BE2C (cell line): ENCODE measurements at regions not wholly inside any gene's neighbourhood (a gene's known extent, or its start where the extent isn't known, plus 50 kb on each side); places are given as distances from the start of the nearest gene placed in this dataset.

ENCODE experiments used
- DNase-seq: peaks from one replicate; pipeline ENCODE4 v3.0.0-alpha.2; 2020
- H3K27me3 ChIP-seq: fragments of 250-450 bp; sonication (Bioruptor Pico); 2 replicates; pipeline ENCODE4 v1.5.1; 2020; ENCODE audit warnings: mild to moderate bottlenecking
- H3K36me3 ChIP-seq: fragments of 250-450 bp; sonication (Bioruptor Pico); 2 replicates; pipeline ENCODE4 v1.5.1; 2020; ENCODE audit warnings: mild to moderate bottlenecking
- H3K4me1 ChIP-seq: fragments of 250-450 bp; sonication (Bioruptor Pico); 2 replicates; pipeline ENCODE4 v1.5.1; 2020
- H3K4me3 ChIP-seq: 2 replicates; pipeline ENCODE4 v1.5.1; 2011; ENCODE audit warnings: low read depth, low read length
- H3K9me3 ChIP-seq: fragments of 250-450 bp; sonication (Bioruptor Pico); 2 replicates; pipeline ENCODE4 v1.5.1; 2020
- TF ChIP-seq, protein P1 (sequence below): IDR thresholded peaks from 2 replicates; pipeline ENCODE4 v1.5.1; 2012; ENCODE audit warnings: mild to moderate bottlenecking, low read depth, low read length

DNA sequence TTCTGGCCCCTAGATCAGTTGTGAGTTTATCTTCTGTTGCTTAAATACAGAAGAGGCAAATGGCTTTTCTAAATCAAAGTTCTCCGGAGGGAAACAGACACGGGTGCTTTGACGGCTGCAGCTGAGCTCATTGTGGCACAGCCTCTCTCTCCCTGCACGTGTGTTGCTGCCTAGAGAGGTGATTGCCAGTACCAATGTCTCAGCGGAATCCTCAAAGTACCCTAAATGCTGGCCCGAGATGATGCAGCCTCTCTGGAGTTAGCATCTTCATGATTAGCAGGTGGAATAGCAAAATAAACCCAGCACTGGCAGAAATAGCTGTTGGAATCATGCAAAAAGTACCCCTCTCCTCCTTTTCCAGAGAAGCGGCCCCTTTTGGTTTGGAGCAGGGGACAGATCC, 192.2 kb downstream of the PRDM2 start:
- H3K36me3 ChIP-seq, result no peaks in the 10 kb centered on the region
- no peak overlapping the region for H3K4me3 ChIP-seq
- TF ChIP-seq, protein P1, sequence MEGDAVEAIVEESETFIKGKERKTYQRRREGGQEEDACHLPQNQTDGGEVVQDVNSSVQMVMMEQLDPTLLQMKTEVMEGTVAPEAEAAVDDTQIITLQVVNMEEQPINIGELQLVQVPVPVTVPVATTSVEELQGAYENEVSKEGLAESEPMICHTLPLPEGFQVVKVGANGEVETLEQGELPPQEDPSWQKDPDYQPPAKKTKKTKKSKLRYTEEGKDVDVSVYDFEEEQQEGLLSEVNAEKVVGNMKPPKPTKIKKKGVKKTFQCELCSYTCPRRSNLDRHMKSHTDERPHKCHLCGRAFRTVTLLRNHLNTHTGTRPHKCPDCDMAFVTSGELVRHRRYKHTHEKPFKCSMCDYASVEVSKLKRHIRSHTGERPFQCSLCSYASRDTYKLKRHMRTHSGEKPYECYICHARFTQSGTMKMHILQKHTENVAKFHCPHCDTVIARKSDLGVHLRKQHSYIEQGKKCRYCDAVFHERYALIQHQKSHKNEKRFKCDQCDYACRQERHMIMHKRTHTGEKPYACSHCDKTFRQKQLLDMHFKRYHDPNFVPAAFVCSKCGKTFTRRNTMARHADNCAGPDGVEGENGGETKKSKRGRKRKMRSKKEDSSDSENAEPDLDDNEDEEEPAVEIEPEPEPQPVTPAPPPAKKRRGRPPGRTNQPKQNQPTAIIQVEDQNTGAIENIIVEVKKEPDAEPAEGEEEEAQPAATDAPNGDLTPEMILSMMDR, result no peak
- H3K9me3 ChIP-seq, result no peaks in the 10 kb centered on the region
- H3K27me3 ChIP-seq, result peaks cover 10% of the 10 kb centered on the region
- H3K4me1 ChIP-seq, result no peaks in the 10 kb centered on the region
- DNase-seq, result no peak

DNA sequence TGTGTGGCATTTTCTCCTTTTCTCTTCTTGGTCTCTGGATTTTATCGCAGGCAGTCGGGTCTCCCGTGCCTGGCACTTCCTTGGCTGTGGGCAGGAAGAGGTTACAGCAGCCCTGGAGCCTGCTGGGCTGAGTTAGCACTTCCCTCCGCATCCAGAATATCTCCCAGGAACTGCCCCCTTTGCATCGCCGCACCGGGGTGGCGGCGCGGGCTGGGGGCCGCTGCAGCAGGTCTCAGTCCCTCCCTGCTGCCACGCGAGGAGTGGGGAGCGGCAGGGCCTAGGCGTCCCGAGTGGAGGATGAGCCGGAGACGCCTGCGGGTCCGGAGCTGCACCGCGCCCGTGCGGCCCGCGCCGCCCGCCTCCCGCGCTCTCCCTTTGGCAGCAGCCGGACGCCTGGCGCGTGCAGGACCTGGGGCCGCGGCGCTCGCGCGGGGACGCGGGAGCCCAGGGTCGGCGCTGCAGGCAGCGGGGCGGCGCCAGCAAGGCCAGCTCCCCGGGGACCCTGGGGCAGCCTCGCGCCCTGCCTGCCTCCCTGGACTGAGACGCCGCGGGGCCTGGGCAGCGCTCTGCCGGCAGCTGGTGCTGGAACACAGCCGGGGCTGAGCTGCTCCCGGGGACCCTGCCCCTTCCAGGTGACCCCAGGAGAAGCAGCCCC, 192.8 kb downstream of the PRDM2 start:
- Histone ChIP-seq H3K9me3 (no peaks in the 10 kb centered on the region), H3K4me1 (no peaks in the 10 kb centered on the region), H3K36me3 (no peaks in the 10 kb centered on the region), H3K27me3 (peaks cover 10% of the 10 kb centered on the region), H3K4me3 (no peak overlapping the region)
- peak; percentile 32 for DNase-seq
- TF ChIP-seq, protein P1, result no peak

DNA sequence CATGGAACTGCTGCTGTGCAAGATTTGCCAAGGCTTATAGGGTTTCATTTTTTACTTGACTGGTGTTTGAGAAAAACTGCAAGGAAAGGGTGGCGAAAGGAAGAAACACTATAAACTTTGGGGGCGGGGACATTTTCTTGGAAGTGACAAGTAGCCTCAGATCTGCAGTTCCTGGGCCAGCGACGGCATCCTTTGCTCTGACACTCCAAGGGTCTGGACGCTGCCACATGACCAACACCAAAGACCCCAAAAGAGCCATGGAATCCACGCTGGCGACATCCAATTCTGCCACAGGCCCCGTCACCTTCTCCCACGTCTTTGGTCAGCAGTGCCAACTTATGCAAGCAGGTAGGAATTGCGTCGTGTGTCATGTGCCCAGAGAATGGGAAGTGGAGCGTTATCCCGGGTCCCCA, 193.4 kb downstream of the PRDM2 start:
- no peak for DNase-seq
- Histone ChIP-seq H3K4me3 (no peak overlapping the region), H3K4me1 (no peaks in the 10 kb centered on the region), H3K36me3 (no peaks in the 10 kb centered on the region), H3K27me3 (peaks cover 10% of the 10 kb centered on the region), H3K9me3 (no peaks in the 10 kb centered on the region)
- TF ChIP-seq, protein P1, result no peak

DNA sequence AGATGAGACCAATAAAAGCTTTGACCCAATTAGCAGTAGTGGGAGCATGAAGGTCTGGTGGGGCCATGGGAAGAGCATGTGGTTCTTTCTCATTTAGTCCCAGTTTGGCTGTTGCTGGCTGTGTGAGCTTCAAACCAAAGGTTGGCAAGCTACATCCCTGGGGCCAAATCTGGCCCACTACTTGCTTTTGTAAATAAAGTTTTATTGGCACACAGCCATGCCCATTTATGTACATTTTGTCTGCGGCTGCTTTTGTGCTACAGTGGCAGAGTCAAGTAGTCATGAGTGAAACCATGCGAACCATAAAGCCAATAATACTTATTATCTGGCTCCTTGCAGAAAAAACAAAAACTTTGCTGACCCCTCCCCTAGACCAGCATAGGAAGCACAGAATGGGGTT, 196.9 kb downstream of the PRDM2 start:
- TF ChIP-seq, protein P1, result no peak
- Histone ChIP-seq H3K4me3 (no peak overlapping the region), H3K27me3 (peaks cover 10% of the 10 kb centered on the region), H3K9me3 (no peaks in the 10 kb centered on the region), H3K36me3 (no peaks in the 10 kb centered on the region), H3K4me1 (no peaks in the 10 kb centered on the region)
- DNase-seq, result no peak

DNA sequence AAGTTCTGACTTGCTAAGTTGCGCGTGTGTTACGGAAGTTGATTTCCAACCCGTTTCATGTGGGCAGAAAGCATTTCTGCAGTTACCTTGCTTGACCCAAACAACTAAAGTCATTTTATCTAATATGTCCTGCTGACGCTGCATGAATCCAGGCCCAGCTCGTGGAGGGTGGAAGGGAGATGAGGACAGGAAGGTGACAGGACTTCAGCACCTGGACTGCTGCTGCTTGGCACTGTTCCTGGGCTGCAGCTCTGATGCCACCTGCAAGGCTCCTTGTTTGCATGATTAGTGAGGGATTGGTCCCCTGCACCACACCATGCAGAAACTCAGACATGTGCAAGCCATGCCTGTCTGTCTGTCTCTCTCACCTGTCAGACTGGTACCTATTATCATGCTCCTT, 198.4 kb downstream of the PRDM2 start:
- Histone ChIP-seq H3K9me3 (no peaks in the 10 kb centered on the region), H3K36me3 (no peaks in the 10 kb centered on the region), H3K4me1 (no peaks in the 10 kb centered on the region), H3K27me3 (no peaks in the 10 kb centered on the region), H3K4me3 (no peak overlapping the region)
- no peak for DNase-seq
- TF ChIP-seq, protein P1, result no peak

DNA sequence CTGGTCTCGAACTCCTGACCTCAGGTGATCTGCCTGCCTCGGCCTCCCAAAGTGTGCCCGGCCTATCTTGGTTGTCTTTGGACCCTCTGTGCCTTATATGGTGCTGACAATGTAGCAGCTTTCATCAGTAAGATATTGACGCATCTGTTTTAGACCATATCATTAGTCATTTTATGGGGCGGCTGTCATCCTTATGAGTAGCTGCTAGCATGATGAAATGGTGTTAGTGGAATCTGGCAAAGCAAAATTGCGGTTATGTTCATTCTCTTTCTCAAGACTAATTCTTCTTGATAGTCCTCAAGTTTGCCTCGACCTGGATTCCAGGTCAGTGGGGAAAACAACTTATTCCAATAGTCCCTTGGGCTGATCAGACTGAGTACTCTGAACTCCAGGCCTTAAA, 199.9 kb downstream of the PRDM2 start:
- Histone ChIP-seq H3K27me3 (no peaks in the 10 kb centered on the region), H3K9me3 (no peaks in the 10 kb centered on the region), H3K4me1 (no peaks in the 10 kb centered on the region), H3K36me3 (no peaks in the 10 kb centered on the region), H3K4me3 (no peak overlapping the region)
- TF ChIP-seq, protein P1, result no peak
- DNase-seq, result no peak
